SK-N-MC (cell line): ENCODE measurements at regions not wholly inside any gene's neighbourhood (a gene's known extent, or its start where the extent isn't known, plus 50 kb on each side); places are given as distances from the start of the nearest gene placed in this dataset.

Source experiments
- EZH2 ChIP-seq: fragments of 200-600 bp; sonication (generic); IDR thresholded peaks from one replicate; pipeline ENCODE4 v1.6.1; 2017; ENCODE audit warnings: antibody characterized with exemption
- POLR2AphosphoS5 ChIP-seq: IDR thresholded peaks from 2 replicates; pipeline ENCODE4 v1.6.1; 2012; ENCODE audit warnings: mild to moderate bottlenecking, low read depth, low read length, borderline replicate concordance

GRCh38 chr15:38854506-38854905 lies 289.9 kb upstream of the RASGRP1 start:
- TF ChIP-seq EZH2 (no peak), POLR2AphosphoS5 (no peak)
